Mesenchymal stem cell (in vitro differentiated cells and primary cell): ENCODE measurements at regions not wholly inside any gene's neighbourhood (a gene's known extent, or its start where the extent isn't known, plus 50 kb on each side); places are given as distances from the start of the nearest gene placed in this dataset.

Source experiments
- DNase-seq: peaks from one replicate; pipeline ENCODE4 v3.0.0-alpha.2; 2013
- H2AFZ ChIP-seq: one replicate; pipeline ENCODE4 v1.6.1; 2013; ENCODE audit warnings: low read depth, mild to moderate bottlenecking, control low read depth, inconsistent platforms, low read length, moderate library complexity
- H2AK5ac ChIP-seq: 2 replicates; pipeline ENCODE4 v1.6.1; 2013; ENCODE audit warnings: low read length, moderate library complexity, mild to moderate bottlenecking, inconsistent platforms; ENCODE audit not compliant: severe bottlenecking
- H2BK120ac ChIP-seq: one replicate; pipeline ENCODE4 v1.6.1; 2013; ENCODE audit warnings: low read depth, mild to moderate bottlenecking, inconsistent platforms, low read length, moderate library complexity
- H2BK12ac ChIP-seq, 2 experiments: one replicate each; pipeline ENCODE4 v1.6.1; 2013; ENCODE audit warnings: inconsistent platforms in 2 of 2, low read length in 2 of 2, mild to moderate bottlenecking in 2 of 2, moderate library complexity in 2 of 2, control low read depth in 1 of 2
- H2BK15ac ChIP-seq: one replicate; pipeline ENCODE4 v1.6.1; 2013; ENCODE audit warnings: mild to moderate bottlenecking, low read depth, inconsistent platforms; ENCODE audit not compliant: poor library complexity, severe bottlenecking
- H2BK5ac ChIP-seq: 2 replicates; pipeline ENCODE4 v1.6.1; 2013; ENCODE audit warnings: low read depth, mild to moderate bottlenecking, low read length, control low read depth, inconsistent platforms; ENCODE audit not compliant: poor library complexity, severe bottlenecking
- H3K14ac ChIP-seq, 2 experiments: one replicate each; pipeline ENCODE4 v1.6.1; 2013; ENCODE audit warnings: inconsistent platforms in 2 of 2, low read length in 2 of 2, control low read depth in 1 of 2, mild to moderate bottlenecking in 1 of 2, moderate library complexity in 1 of 2
- H3K18ac ChIP-seq, 2 experiments: one replicate each; pipeline ENCODE4 v1.6.1; 2013; ENCODE audit warnings: inconsistent platforms in 2 of 2, low read length in 2 of 2, control low read depth in 1 of 2, low read depth in 1 of 2, mild to moderate bottlenecking in 1 of 2
- H3K23ac ChIP-seq, 2 experiments: one replicate each; pipeline ENCODE4 v1.6.1; 2013; ENCODE audit warnings: inconsistent platforms in 2 of 2, low read length in 2 of 2, mild to moderate bottlenecking in 2 of 2, moderate library complexity in 2 of 2, control low read depth in 1 of 2
- H3K27ac ChIP-seq: 2 replicates; pipeline ENCODE4 v1.5.1; 2013; ENCODE audit warnings: mild to moderate bottlenecking, moderate library complexity, low read length, control low read depth, inconsistent platforms; ENCODE audit not compliant: poor library complexity, severe bottlenecking
- H3K27me3 ChIP-seq, 2 experiments: 2 replicates each; pipeline versions ENCODE4 v1.6.1 to v1.7.0; 2013; ENCODE audit warnings: low read length in 2 of 2, mild to moderate bottlenecking in 2 of 2, moderate library complexity in 2 of 2, control low read depth in 1 of 2, inconsistent platforms in 1 of 2; ENCODE audit not compliant: control insufficient read depth in 1 of 2, insufficient read depth in 1 of 2
- H3K36me3 ChIP-seq, 2 experiments: 2 replicates each; pipeline versions ENCODE4 v1.6.1 to v1.7.0; 2013; ENCODE audit warnings: low read length in 2 of 2, control low read depth in 1 of 2, inconsistent platforms in 1 of 2, low read depth in 1 of 2, mild to moderate bottlenecking in 1 of 2; ENCODE audit not compliant: insufficient read depth in 2 of 2, control insufficient read depth in 1 of 2
- H3K4ac ChIP-seq, 2 experiments: one replicate each; pipeline ENCODE4 v1.6.1; 2013; ENCODE audit warnings: inconsistent platforms in 2 of 2, low read length in 2 of 2, mild to moderate bottlenecking in 2 of 2, moderate library complexity in 2 of 2, control low read depth in 1 of 2, low read depth in 1 of 2
- H3K4me1 ChIP-seq: 2 replicates; pipeline ENCODE4 v1.6.1; 2013; ENCODE audit warnings: low read depth, low read length, control low read depth; ENCODE audit not compliant: control insufficient read depth, insufficient read depth
- H3K4me2 ChIP-seq: 2 replicates; pipeline ENCODE4 v1.6.1; 2013; ENCODE audit warnings: low read length, mild to moderate bottlenecking, inconsistent platforms; ENCODE audit not compliant: poor library complexity, severe bottlenecking
- H3K4me3 ChIP-seq, 2 experiments: 2 replicates each; pipeline versions ENCODE4 v1.5.1 to v1.7.0; 2013; ENCODE audit warnings: low read length in 2 of 2, mild to moderate bottlenecking in 2 of 2, control low read depth in 1 of 2, low read depth in 1 of 2; ENCODE audit not compliant: insufficient read depth in 1 of 2
- H3K79me1 ChIP-seq: replicated peaks from 2 replicates; pipeline ENCODE4 v1.6.1; 2013; ENCODE audit warnings: mild to moderate bottlenecking, control low read depth, low read length, inconsistent platforms; ENCODE audit not compliant: poor library complexity, severe bottlenecking
- H3K9ac ChIP-seq: 2 replicates; pipeline ENCODE4 v1.7.0; 2013; ENCODE audit warnings: mild to moderate bottlenecking, low read length, moderate library complexity
- H3K9me3 ChIP-seq: 2 replicates; pipeline ENCODE4 v1.7.0; 2013; ENCODE audit warnings: mild to moderate bottlenecking, low read length; ENCODE audit not compliant: control insufficient read depth
- H4K8ac ChIP-seq: one replicate; pipeline ENCODE4 v1.6.1; 2013; ENCODE audit warnings: inconsistent platforms, mild to moderate bottlenecking, low read length, moderate library complexity
- H4K91ac ChIP-seq: one replicate; pipeline ENCODE4 v1.6.1; 2013; ENCODE audit warnings: mild to moderate bottlenecking, low read length, inconsistent platforms
- WGBS: methylation state at CpG from one replicate; pipeline ENCODE4 v1.1.7; 2013; ENCODE audit warnings: mixed read lengths; 5-methylcytosine and 5-hydroxymethylcytosine counted together

GRCh38 chr4:3835527-3836405, 69.6 kb downstream of the ADRA2C start:
- no peak overlapping the region for H3K27ac ChIP-seq
- 42% methylated on average over 22 of the region's 22 CpGs for WGBS
- no peak overlapping the region for H4K8ac ChIP-seq
- no peaks in the 10 kb centered on the region for H3K79me1 ChIP-seq
- H3K4me3 ChIP-seq = no peak overlapping the region
- no peak overlapping the region for H2BK12ac ChIP-seq
- H2AK5ac ChIP-seq = no peak overlapping the region
- H3K27me3 ChIP-seq = peaks cover 25 to 75% of the 10 kb centered on the region in 2 experiments
- H2BK5ac ChIP-seq = no peak overlapping the region
- H3K4me1 ChIP-seq = no peaks in the 10 kb centered on the region
- DNase-seq = no peak
- H3K18ac ChIP-seq = no peak overlapping the region
- H3K36me3 ChIP-seq = no peaks in the 10 kb centered on the region
- no peak overlapping the region for H2BK120ac ChIP-seq
- H3K14ac ChIP-seq = no peak overlapping the region
- H3K23ac ChIP-seq = peak overlapping the region in 1 of 2 experiments; percentile 34
- H2BK15ac ChIP-seq = no peak overlapping the region
- no peak overlapping the region for H3K4me2 ChIP-seq
- H3K9ac ChIP-seq = no peak overlapping the region
- H2AFZ ChIP-seq = no peak overlapping the region
- H3K4ac ChIP-seq = no peak overlapping the region
- H3K9me3 ChIP-seq = peaks cover 21% of the 10 kb centered on the region
- no peak overlapping the region for H4K91ac ChIP-seq

GRCh38 chr4:3836406-3836755, 70.2 kb downstream of the ADRA2C start:
- Histone ChIP-seq H3K4me1 (no peaks in the 10 kb centered on the region), H3K14ac (no peak overlapping the region), H2BK15ac (no peak overlapping the region), H3K36me3 (no peaks in the 10 kb centered on the region), H2AFZ (no peak overlapping the region), H2BK5ac (no peak overlapping the region), H3K23ac (no peak overlapping the region), H2BK12ac (no peak overlapping the region), H3K4me3 (no peak overlapping the region), H3K9ac (no peak overlapping the region), H3K79me1 (no peaks in the 10 kb centered on the region), H2AK5ac (no peak overlapping the region), H3K4me2 (no peak overlapping the region), H4K8ac (no peak overlapping the region), H3K4ac (no peak overlapping the region), H2BK120ac (no peak overlapping the region), H3K18ac (no peak overlapping the region), H3K27ac (no peak overlapping the region), H4K91ac (no peak overlapping the region), H3K9me3 (peaks cover 27% of the 10 kb centered on the region), H3K27me3 (peaks cover 25 to 82% of the 10 kb centered on the region in 2 experiments)
- DNase-seq = no peak
- 29% methylated on average over 10 of the region's 10 CpGs for WGBS

- Histone ChIP-seq H3K9ac (no peak overlapping the region), H2BK5ac (no peak overlapping the region), H3K14ac (no peak overlapping the region), H3K4me1 (no peaks in the 10 kb centered on the region), H3K4me3 (no peak overlapping the region), H2AK5ac (no peak overlapping the region), H3K18ac (no peak overlapping the region), H3K23ac (no peak overlapping the region), H2BK15ac (no peak overlapping the region), H3K4ac (no peak overlapping the region), H3K9me3 (peaks cover 28% of the 10 kb centered on the region), H3K4me2 (no peak overlapping the region), H3K79me1 (no peaks in the 10 kb centered on the region), H3K27ac (no peak overlapping the region), H2BK120ac (no peak overlapping the region), H2BK12ac (no peak overlapping the region), H3K27me3 (peaks cover 25 to 83% of the 10 kb centered on the region in 2 experiments), H3K36me3 (no peaks in the 10 kb centered on the region), H4K91ac (no peak overlapping the region), H4K8ac (no peak overlapping the region), H2AFZ (no peak overlapping the region)
- 39% methylated on average over 14 of the region's 14 CpGs for WGBS
- no peak for DNase-seq
These were observed 70.8 kb downstream of the ADRA2C start for GRCh38 chr4:3836756-3837601.
